Nephron (organoid): ENCODE measurements at regions not wholly inside any gene's neighbourhood (a gene's known extent, or its start where the extent isn't known, plus 50 kb on each side); places are given as distances from the start of the nearest gene placed in this dataset.
A peak's percentile ranks its signal among the peaks of the same experiment; 100 is the strongest.
"Not testable (repeated sequence)": the region's sequence is repeated elsewhere in the genome, so short reads cannot be mapped to it uniquely, and the experiment has no call there.

Experiments used
- H3K27ac Mint-ChIP-seq, 3 experiments: 2 replicates each; pipeline ENCODE4 v1.8.0; 2020; ENCODE audit warnings: mixed read lengths in 3 of 3, mild to moderate bottlenecking in 2 of 3, moderate library complexity in 1 of 3
- H3K27me3 Mint-ChIP-seq: 2 replicates; pipeline ENCODE4 v1.8.0; 2021; ENCODE audit warnings: low read depth, mild to moderate bottlenecking, moderate library complexity, mixed read lengths
- H3K36me3 Mint-ChIP-seq: 2 replicates; pipeline ENCODE4 v1.8.0; 2020; ENCODE audit warnings: low read depth, mixed read lengths
- H3K4me1 Mint-ChIP-seq: 2 replicates; pipeline ENCODE4 v1.8.0; 2020; ENCODE audit warnings: mixed read lengths
- H3K4me3 Mint-ChIP-seq, 3 experiments: 2 replicates each; pipeline ENCODE4 v1.8.0; 2020; ENCODE audit warnings: mild to moderate bottlenecking in 3 of 3, mixed read lengths in 3 of 3, moderate library complexity in 2 of 3
- H3K9me3 Mint-ChIP-seq: 2 replicates; pipeline ENCODE4 v1.8.0; 2020; ENCODE audit warnings: mixed read lengths
- TF ChIP-seq, protein P1 (sequence below), 3 experiments: fragments of 200-600 bp; sonication (generic); IDR thresholded peaks; one replicate each; pipeline ENCODE4 v1.5.0; 2021; ENCODE audit warnings: antibody characterized with exemption in 3 of 3; ENCODE audit not compliant: unreplicated experiment in 3 of 3

DNA sequence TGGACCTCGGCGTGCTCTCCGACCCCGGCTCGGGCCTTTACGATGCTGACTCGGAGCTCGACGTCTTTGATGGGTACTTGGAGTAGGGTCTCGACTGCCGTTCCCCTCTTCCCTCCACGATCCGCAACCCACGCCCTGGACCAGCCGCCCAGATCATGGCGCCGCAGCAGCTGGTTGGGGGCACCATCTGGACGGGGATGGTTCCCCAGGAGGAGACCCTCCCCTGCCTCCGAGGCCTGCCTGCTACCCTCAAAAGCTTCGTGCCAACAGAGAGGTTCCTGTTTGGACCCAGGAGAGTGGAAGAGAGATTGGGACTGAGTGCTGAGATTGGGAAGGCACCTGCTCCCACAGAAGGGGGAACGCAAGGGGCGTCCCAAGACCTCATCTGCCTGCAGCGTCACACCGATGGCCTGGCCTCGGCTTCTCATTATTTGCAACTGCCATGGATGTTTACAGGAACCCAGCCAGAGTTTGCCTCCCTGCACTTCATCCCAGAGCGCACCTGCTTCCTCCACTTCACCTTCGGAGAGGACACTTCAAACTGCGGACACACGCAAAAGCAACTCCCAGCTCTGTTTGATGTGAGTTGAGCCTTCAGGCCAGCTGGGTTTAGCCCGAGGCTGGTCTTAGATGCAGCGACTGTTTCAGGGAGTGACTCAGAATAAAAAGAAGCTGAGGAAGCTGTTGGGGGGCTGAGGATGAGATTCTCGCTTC, 58.9 kb downstream of the GOLGA6L7 start:
- H3K9me3 Mint-ChIP-seq, H3K27me3 Mint-ChIP-seq, H3K27ac Mint-ChIP-seq, H3K36me3 Mint-ChIP-seq, H3K4me1 Mint-ChIP-seq, H3K4me3 Mint-ChIP-seq: not testable (repeated sequence)
- TF ChIP-seq, protein P1, sequence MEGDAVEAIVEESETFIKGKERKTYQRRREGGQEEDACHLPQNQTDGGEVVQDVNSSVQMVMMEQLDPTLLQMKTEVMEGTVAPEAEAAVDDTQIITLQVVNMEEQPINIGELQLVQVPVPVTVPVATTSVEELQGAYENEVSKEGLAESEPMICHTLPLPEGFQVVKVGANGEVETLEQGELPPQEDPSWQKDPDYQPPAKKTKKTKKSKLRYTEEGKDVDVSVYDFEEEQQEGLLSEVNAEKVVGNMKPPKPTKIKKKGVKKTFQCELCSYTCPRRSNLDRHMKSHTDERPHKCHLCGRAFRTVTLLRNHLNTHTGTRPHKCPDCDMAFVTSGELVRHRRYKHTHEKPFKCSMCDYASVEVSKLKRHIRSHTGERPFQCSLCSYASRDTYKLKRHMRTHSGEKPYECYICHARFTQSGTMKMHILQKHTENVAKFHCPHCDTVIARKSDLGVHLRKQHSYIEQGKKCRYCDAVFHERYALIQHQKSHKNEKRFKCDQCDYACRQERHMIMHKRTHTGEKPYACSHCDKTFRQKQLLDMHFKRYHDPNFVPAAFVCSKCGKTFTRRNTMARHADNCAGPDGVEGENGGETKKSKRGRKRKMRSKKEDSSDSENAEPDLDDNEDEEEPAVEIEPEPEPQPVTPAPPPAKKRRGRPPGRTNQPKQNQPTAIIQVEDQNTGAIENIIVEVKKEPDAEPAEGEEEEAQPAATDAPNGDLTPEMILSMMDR (IDR thresholded peaks at IDR 0.05; ENCODE audit: unreplicated experiment in 3 of 3), result peak in 1 of 3 experiments; percentile 8

DNA sequence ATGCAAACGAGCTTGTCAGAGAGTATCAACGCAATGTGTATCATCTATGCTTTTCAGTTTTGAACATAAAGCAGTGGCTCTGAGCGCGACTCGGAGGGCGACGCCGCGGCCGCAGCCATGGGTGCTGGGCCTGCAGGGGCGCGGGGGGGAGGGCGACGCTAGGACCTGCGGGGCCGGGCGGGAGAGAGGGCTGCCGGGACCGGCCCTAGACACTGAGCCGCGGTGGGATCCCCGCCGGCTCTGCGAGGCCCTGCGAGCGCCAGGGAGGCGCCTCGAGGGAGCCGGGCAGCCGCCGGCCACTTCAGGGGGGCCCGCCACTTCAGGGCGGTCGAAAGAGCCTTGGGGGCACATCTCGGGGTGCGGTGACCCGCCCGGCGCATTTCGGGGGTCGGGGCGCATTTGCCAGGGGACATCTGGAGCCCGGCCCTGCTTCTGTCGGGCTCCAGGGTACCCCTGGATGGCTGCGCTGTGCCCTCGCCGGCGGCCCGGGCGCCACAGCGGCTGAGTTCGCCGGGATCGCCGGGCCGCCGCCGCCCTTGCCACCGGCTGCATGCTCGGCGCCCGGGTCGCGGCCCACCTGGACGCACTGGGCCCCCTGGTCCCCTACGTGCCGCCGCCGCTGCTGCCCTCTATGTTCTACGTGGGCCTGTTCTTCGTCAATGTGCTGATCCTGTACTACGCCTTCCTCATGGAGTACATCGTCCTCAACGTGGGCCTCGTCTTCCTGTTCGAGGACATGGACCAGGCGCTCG, 59.6 kb downstream of the GOLGA6L7 start:
- not testable (repeated sequence) for H3K4me1 Mint-ChIP-seq, H3K36me3 Mint-ChIP-seq, H3K4me3 Mint-ChIP-seq, H3K9me3 Mint-ChIP-seq, H3K27me3 Mint-ChIP-seq, H3K27ac Mint-ChIP-seq

DNA sequence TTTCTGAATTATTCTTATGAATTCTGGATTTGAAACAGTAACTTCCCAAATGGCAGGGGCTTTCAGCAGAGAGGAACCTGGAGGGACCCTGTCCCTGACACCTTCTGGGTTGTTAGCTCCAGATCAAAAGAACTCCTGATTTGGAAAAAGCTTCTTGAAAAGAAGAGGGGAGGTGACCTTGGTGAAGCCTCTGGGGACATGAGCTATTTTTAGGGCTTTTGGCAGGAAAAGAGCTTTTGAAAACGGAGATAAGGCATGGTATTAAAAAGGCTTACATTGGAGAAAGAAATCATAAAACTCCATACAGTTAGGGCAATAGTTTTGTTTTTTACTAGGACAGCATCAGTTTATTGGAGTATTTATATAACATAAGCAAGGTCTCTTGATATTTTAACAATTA, 60.3 kb downstream of the GOLGA6L7 start:
- not testable (repeated sequence) for H3K4me3 Mint-ChIP-seq, H3K4me1 Mint-ChIP-seq, H3K27ac Mint-ChIP-seq, H3K36me3 Mint-ChIP-seq, H3K27me3 Mint-ChIP-seq, H3K9me3 Mint-ChIP-seq

DNA sequence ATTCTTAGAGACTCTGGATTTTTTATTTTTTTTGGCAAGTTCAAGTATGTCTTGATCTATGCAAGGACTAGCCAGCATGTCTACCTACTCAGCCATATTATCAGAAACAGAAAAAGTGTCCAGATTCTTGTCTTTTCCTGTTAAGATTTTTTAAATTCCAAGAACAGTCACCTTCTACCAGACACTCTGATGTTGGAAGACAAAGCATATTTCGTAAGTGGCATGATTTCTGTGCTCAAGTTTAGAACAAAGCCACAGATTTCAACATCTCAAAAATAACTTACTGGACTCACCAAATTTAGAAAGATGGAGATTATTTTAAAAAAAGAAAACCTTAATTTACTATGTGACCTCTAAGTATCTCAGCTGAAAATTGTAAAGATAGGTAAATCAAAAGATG, 61.9 kb downstream of the GOLGA6L7 start:
- no peaks in the 10 kb centered on the region for H3K4me1 Mint-ChIP-seq
- no peaks in the 10 kb centered on the region for H3K27me3 Mint-ChIP-seq
- no peaks in the 10 kb centered on the region for H3K9me3 Mint-ChIP-seq
- H3K36me3 Mint-ChIP-seq, result no peaks in the 10 kb centered on the region
- no peak overlapping the region for H3K27ac Mint-ChIP-seq
- TF ChIP-seq, protein P1 (IDR thresholded peaks at IDR 0.05; ENCODE audit: unreplicated experiment in 3 of 3), result no peak
- no peak overlapping the region for H3K4me3 Mint-ChIP-seq

DNA sequence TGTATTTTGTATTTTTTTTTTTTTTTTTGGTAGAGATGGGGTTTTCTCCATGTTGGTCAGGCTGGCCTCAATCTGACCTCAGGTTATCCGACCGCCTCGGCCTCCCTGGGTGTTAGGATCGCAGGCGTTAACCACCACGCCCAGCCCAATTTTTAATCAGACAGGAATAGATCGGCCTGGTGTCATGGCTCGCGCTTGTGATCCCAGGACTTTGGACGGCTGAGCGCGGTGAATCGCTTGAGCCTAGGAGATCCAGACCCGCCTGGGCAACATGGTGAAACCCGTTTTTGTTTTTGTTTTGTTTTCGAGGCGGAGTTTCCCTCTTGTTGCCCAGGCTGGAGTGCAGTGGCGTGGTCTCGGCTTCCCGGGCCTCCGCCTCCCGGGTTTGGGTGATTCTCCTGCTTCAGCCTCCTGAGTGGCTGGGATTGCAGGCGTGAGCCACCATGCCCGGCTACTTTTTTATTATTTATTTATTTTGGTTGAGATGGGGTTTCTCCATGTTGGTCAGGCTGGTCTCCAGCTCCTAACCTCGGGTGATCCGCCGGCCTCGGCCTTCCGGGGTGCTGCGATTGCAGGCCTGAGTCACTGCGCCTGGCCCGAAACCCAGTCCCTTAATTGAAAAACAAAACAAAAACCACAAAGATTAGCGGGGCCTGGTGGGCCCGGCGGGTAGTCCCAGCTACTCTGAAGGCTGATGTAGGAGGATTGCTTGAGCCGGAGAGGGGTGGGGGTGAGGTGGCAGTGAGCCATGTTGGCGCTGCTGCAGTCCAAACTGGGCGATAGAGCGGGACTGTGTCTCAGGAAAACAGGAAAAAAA, 63.9 kb downstream of the GOLGA6L7 start:
- not testable (repeated sequence) for H3K4me3 Mint-ChIP-seq, H3K27ac Mint-ChIP-seq, H3K9me3 Mint-ChIP-seq, H3K4me1 Mint-ChIP-seq, H3K27me3 Mint-ChIP-seq, H3K36me3 Mint-ChIP-seq

DNA sequence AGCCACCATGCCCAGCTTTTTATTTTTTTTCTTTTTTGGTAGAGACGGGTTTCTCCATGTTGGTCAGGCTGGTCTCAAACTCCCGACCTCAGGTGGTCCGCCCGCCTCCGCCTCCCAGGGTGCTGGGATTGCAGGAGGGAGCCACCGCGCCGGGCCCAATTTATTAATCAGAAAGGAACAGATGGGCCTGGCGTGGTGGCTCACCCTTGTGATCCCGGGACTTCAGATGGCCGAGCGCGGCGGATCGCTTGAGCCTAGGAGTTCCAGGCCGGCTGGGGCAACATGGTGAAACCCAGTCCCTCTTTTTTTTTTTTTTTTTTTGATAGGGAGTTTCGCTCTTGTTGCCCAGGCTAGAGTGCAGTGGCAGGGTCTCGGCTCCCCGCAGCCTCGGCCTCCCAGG, 64.6 kb downstream of the GOLGA6L7 start:
- TF ChIP-seq, protein P1 (IDR thresholded peaks at IDR 0.05; ENCODE audit: unreplicated experiment in 3 of 3), result no peak
- no peaks in the 10 kb centered on the region for H3K27me3 Mint-ChIP-seq
- H3K27ac Mint-ChIP-seq, result no peak overlapping the region
- no peaks in the 10 kb centered on the region for H3K4me1 Mint-ChIP-seq
- no peaks in the 10 kb centered on the region for H3K36me3 Mint-ChIP-seq
- no peak overlapping the region for H3K4me3 Mint-ChIP-seq
- no peaks in the 10 kb centered on the region for H3K9me3 Mint-ChIP-seq

DNA sequence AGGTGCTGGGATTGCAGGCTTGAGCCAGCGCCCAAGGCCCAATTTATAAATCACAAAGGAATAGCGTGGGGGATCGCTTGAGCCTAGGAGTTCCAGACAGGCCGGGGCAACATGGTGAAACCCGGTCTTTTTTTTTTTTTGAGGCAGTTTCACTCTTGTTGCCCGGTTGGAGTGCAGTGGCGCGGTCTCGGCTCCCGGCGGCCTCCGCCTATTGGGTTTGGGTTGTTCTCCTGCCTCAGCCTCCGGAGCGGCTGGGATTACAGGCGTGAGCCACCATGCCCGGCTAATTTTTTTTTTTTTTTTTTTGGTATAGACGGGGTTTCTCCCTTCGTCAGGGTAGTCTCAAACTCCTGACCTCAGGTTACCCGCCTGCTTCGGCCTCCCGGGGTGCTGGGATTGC, 65.0 kb downstream of the GOLGA6L7 start:
- no peaks in the 10 kb centered on the region for H3K27me3 Mint-ChIP-seq
- H3K4me1 Mint-ChIP-seq, result no peaks in the 10 kb centered on the region
- H3K27ac Mint-ChIP-seq, result no peak overlapping the region
- TF ChIP-seq, protein P1 (IDR thresholded peaks at IDR 0.05; ENCODE audit: unreplicated experiment in 3 of 3), result no peak
- H3K4me3 Mint-ChIP-seq, result no peak overlapping the region
- no peaks in the 10 kb centered on the region for H3K36me3 Mint-ChIP-seq
- H3K9me3 Mint-ChIP-seq, result no peaks in the 10 kb centered on the region

DNA sequence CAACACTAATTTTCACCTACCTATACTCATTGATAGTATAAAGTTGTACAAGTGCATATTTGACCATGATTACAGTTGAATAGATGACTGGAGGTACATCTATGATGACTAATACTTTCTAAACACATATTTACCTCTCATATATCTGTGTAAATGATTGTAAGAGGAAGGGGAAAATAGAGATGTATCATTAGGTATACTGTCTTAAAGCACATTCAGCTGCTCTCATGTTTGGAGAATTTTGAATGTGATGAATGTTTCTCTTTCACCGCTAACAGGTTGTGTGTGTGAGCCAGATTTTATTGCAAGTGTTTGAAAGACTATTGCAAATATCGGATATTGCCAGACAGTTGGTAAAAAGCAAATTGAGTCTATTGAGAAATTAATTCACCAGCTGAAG, 66.2 kb upstream of the GOLGA8M start:
- not testable (repeated sequence) for H3K4me3 Mint-ChIP-seq, H3K9me3 Mint-ChIP-seq, H3K4me1 Mint-ChIP-seq, H3K27me3 Mint-ChIP-seq, H3K27ac Mint-ChIP-seq, H3K36me3 Mint-ChIP-seq

DNA sequence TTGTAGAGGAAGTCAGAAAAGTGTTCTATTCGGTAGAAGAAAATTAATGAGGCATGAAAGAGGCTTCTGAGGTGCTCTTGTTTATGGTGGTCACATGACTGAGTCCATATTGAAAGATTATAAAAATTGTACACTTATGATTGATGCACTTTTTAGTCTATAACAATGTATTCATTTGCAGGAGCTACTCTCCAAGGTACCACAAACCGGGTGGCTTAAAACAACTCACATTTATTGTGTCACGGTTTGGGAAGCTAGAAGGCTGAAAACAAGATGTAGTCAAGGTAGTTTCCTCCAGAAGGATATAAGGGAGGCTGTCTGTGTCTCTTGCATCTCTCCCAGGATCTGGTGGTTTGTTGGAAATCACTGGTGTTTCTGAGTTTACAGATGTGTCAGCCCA, 60.6 kb upstream of the GOLGA8M start:
- not testable (repeated sequence) for H3K27me3 Mint-ChIP-seq, H3K4me1 Mint-ChIP-seq, H3K27ac Mint-ChIP-seq, H3K9me3 Mint-ChIP-seq, H3K4me3 Mint-ChIP-seq, H3K36me3 Mint-ChIP-seq
